ENCODE measurements at regions not wholly inside any gene's neighbourhood (a gene's known extent, or its start where the extent isn't known, plus 50 kb on each side); places are given as distances from the start of the nearest gene placed in this dataset.
"Not testable (repeated sequence)": the region's sequence is repeated elsewhere in the genome, so short reads cannot be mapped to it uniquely, and the experiment has no call there.

DNA sequence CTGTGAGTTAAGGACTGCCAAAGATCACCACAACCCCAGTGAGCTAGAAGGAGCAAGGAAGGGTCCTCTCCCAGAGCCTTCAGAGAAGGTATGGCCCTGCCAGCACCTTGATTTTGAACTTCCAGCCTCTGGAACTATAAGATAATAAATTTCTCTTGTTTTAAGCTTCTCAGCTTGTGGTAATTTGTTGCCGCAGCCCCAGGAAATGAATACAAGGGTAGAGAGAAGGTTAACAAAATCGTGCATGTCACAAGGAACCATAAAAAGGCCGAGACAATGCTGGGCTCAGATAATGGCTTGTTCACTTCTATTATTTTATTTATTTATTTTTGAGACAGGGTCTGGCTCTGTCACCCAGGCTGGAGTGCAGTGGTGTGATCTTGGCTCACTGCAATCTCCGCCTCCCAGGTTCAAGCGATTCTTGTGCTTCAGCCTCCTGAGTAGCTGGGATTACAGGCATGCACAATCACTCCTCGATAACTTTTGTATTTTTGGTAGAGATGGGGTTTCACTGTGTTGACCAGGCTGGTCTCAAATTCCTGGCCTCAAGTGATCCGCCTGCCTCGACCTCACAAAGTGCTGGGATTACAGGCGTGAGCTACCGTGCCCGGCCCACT is 71.5 kb downstream of the WSB1 start:
- DNase-seq = not testable (repeated sequence)

DNA sequence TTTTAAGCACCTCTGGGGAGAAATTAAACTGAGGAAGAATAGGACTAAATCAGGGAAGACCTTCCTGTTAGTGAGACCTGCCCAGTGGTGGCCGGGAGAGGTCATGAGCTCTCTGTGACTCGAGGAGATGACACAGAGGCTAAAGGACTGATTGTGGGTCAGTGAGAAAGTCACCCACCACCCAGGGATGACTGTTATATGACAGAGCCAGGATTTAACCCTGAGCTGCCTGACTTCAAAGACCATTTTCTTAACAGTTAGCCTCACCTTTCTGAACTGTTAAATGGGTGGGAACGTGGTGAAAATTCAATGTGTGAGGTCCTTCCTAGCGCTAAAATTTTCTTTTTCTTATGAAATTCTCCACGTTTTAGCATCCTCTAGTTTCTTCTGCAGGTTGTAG is 72.5 kb downstream of the WSB1 start:
- DNase-seq = no peak

DNA sequence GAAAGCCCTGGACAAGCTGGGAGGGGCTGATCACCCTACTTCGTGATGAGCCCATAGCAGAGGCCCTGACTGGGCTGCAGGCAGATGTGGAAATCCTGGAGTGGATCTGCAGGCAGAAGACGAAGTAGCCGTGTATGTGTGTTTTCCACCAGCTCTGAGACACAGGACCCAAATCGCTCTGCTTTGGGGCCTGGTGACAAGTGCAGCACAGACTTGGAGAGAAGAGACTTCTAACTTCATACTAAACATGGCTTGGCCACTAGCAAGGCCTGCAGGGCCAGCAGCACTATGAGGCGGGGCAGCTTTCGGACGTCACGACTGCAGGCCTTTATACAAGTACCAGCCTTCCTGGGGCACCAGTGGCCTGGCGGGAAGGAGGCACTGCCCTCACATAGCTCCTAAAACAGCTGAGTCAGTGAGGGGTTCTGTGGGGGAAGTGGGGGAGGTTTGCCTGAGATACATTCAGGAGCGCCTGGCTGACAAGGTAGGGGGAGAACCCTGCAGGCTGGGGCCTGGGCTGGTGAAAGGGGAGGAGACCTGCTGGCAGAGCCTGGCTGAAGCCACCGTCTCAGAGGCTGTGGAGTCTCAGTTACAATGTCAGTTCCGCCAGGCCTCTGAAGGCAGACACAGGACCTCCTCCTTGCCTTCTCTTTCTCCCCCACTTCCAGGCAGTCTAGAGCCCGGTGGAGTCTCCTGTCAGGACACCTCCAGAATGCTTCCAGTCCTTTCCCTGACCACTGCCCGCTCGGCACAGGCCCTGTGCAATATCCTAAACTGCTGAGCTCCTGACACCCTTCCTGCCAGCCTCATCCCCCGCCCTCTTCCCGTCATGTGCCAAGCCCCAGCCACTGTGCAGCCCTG is 73.4 kb downstream of the WSB1 start:
- DNase-seq = no peak

DNA sequence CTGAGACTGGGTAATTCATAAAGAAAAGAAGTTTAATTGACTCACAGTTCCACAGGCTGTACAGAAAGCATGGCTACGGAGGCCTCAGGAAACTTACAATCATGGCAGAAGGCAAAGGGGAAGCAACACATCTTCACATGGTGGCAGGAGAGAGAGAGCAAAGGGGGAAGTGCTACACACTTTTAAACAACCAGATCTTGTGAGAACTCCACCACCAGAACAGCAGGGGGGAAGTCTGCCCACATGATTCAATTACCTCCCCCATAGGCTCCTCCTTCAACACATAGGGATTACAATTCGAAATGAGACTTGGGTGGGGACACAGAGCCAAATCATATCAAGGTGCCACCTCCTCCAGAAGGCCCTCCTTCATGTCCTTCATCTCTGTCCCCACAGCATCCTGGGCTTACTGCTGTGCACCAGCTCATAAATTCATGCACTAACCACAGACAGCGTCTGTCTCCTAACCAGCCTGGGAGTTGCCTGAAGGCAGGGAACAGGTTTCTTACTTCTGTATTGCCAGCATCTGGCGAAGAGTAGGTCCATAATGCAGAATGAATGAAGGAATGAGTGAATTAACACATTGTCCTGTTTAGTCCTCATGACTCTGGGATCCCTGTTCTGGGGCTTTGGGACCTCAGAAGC is 74.4 kb downstream of the WSB1 start:
- DNase-seq = no peak

DNA sequence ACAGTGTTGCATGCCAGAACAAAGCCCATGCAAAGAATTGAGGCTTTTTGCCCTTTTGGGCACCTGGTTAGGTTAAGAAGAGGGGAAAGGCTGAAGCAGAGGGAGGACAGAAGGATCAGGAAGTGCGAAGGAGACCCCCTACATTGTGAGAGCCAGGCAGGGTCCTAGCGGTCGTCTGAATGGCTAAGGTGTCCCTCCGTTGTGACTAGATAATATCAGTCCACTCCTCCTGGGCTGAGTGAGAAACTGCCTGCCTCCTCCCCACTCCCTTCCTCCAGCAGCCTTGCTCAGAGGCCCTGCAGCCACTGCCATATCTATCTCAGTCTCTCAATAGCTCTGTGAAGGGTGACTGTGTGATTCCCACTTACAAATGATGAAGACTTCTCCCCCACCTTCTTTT is 75.1 kb downstream of the WSB1 start:
- no peak for DNase-seq

DNA sequence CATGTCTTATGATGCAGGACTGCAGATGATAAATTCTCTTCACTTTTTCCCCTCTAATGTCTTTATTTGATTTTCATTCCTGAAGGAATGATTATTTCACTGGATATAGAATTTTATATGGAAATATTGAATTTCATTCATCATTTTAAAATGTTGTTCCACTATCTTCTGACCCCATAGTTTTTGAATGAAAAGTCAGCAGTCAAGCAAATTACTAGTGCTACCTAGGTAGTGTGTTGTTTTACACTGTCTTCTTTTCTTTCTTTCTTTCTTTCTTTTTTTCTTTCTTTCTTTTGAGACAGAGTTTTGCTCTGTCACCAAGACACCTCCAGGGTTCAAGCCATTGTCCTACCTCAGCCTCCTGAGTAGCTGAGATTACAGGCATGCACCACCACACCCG is 76.9 kb downstream of the WSB1 start:
- DNase-seq = no peak

DNA sequence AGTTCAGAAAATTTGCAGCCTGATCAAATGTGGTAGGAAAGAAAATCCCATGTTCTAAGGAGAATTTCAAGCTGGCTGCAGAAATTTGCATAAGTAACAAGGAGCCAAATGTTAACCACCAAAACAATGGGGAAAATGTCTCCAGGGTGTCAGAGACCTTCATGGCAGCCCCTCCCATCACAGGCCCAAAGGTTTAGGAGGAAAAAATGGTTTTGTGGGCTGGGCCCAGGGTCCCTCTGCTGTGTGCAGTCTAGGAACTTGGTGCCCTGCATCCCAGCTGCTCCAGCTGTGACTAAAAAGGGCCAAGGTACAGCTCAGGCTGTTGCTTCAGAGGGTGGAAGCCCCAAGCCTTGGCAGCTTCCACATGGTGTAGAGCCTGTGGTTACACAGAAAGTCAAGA is 79.8 kb downstream of the WSB1 start:
- not testable (repeated sequence) for DNase-seq

DNA sequence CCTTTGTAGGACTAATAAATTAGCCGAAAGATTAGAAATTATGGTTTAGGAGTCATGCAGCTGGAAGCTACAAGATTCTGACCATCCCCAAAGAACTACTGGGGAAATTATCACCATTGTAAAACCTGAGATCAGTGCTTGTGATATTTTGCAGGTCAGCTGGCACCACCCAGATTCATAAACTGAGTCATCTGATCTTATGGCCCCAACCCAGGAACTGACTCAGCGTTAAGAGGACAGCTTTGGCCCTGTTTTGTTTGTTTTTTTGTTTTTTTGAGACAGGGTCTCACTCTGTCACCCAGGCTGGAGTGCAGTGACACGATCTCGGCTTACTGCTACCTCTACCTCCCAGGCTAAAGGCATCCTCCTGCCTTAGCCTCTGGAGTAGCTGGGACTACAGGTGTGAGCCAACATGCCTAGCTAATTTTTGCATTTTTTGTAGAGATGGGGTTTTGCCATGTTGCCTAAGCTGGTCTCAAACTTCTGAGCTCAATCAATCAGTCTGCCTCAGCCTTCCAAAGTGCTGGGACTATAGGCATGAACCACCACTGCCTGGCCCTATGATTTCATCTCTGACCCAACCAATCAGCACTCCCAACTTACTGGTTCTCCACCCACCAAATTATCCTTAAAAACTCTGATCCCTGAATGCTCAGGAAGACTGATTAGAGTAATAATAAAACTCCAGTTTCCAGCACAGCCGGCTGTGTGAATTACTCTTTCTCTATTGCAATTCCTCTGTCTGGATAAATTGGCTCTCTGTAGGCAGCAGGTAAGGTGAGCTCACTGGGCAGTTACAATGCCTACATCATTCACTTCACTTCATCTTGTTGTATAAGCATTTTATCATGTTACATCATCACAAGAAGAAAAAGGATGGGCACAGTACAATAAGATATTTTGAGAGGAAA is 79.4 kb upstream of the KSR1 start:
- no peak for DNase-seq

DNA sequence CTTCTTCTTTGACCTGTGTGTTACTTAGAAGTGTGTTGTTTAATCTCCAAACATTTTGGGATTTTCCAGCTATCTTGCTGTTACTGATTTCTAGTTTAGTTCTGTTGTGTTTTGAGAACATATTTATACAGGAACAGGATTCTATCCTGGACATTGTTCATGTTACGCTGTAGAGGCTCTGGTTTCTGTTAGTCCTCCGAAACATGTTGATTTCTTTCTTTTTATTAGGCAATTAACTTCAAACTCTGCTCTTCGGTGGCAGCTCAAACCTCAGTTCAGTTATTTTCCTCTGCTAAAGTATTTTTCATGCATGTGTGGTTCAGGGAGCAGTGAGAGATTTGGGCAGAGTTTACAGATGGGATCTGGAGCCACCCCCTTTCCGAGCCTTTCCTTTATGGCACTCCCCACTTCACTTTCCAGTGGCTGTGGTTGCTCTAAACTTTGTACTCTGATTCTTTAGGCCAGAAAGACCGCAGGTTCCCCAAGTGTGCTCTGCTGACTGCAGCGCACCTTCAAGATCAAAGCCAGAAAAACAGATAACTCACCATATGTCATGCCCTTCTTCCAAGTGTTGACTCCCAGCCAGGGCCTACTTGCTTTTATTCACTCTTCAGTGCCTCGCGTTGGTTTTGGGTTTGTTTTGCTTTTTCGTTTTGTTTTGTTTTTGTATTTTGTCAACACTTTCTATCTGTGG is 77.6 kb upstream of the KSR1 start:
- DNase-seq = no peak

DNA sequence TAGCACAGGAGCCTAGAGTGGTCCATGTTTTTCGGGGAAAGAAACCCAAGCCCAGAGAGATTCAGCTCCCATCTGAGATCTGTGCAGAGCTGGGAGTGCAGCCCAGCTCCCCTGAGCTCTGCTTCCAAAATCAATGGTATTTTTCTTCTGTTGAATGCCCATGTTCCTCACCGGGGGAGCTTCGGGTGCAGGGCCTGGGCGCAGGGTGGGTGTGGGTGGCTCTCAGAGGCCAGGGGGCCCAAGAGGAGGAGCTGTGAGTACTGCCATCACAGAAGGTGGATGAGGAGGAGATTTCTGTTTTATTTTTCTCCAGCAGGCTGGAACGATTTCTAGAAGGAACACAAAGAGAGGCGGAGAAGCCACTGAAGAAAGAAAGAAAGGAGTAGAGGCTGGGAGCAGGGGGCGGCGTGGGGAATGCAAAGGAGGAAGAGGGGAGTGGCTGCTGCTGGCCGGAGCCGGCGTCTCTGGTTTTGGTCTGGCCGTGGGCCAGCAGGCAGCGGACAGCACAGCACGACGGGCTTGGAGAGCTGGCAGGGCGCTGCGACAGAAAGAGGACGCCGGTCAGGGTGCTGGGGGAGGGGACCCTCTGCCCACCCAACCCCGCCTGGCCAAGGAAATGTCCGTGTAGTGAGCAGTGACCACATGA is 76.2 kb upstream of the KSR1 start:
- no peak for DNase-seq

DNA sequence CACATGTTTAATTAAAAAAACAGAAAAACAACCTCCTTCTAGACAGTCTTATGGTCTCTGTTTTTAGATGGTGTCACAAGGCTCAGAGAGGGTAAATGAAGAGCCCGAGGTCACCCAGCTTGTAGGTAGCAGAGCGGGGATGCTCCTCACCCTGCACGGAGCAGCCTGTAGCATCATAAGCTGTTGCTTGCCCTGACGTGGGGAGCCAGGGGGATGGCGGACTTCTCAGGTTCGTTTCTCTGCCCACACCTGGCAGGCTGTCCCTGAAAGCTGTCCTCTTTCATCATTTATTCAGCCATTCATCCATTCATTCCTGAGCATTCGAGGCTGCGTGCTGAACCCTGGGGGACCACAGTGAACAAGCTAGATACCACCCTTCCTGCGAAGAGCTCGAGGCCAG is 75.7 kb upstream of the KSR1 start:
- DNase-seq = no peak

DNA sequence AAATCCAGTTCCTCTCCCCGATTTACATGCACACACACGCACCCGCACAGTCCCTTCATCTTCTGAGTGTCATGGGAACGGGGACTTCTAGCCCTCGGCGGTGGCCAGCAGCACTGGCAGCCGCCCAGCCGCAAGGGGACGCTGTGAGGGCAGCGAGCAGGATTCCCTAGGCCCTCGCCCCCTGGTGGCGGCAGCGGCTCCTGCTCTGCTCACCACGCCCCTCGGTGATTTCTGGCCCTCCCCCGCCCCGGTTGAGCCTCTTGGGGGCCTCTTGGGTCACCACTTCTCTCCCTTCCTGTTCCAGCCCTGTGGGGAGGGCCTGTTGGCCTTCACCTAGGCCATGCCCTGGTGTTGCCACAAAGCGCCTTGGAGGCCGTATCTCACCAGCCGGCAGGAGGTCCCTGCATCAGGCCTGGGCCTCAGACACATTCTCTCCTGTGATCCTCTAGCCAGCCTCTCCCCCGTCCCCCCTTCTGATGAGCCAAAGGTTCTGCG is 75.2 kb upstream of the KSR1 start:
- DNase-seq = peak; percentile 84

DNA sequence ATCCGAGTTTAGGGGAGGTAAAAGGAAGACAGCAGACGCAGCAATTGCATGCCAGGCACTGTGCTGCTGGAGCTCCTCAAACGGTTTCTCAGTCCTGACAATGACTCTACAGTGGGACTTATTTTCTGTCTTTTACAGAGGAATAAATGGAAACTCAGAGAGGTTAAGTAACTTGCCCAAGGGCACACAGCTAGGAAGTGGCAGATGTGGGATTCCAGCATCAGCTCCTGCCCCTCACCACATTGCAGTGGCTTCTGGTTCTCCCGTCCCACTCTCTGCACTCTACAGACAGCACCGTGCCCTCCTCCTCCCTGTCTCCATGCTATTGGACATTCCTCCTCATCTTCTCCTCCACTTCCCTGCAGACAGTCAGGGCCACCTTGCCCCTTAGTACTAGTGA is 74.2 kb upstream of the KSR1 start:
- no peak for DNase-seq

DNA sequence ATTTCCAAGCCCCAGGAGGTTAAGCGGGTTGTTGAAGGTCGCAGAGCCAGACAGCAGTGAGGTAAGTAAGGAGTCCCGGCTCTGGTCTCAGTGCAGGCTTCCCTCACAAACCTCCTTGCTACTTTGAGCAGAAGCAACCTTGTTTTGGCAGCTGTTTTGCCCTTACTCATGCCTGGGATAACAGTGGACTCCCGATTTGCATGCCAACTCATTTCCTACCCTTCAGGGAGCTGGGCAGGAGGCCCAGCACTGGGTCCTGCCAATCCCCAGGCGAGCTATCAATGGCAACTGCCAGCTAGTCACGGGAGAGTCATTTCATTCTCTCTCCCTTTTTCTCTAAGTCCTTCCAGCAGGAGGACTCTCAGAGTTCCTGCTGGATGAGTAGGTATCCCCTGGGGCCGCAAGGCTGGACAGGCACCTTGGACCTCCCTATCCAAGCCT is 72.0 kb upstream of the KSR1 start:
- no peak for DNase-seq

DNA sequence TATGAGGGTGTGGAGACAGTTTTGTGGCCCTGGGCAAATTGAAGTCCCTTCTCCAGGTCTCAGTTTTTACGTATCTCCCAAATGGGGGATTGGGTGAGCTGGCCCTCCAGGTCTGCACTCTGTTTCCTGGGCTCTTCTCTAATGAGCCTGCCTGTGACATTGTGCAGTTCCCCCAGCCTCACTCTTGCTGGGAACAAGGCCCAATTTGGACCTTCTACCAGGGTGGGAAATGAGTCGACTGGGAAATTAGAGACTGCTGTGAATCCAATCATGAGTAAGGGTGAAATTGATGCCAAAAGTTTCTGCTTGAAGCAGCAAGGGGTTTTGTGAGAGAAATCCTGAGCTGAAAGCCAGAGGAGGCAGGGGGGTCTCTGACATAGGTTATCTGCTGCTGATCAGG is 71.5 kb upstream of the KSR1 start:
- DNase-seq = no peak

DNA sequence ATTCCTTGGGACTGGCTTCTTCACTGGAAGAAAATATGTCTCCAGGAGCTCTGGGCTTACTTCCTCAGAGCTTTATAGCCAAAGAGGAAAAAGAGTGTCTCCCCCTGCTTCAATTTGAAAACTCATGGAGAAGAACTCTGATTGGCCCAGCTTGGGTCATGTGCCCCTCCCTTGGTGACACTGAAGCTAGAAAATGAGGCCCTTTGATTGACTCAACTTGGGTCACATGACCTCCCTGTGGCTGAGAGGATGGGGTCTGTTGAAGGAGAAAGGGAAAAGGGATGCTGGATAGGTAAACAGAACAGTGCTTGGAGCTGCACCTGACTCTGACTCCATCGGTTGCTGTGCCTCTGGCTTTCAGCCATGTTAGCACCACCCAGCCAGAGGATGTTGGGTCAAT is 70.6 kb upstream of the KSR1 start:
- no peak for DNase-seq

DNA sequence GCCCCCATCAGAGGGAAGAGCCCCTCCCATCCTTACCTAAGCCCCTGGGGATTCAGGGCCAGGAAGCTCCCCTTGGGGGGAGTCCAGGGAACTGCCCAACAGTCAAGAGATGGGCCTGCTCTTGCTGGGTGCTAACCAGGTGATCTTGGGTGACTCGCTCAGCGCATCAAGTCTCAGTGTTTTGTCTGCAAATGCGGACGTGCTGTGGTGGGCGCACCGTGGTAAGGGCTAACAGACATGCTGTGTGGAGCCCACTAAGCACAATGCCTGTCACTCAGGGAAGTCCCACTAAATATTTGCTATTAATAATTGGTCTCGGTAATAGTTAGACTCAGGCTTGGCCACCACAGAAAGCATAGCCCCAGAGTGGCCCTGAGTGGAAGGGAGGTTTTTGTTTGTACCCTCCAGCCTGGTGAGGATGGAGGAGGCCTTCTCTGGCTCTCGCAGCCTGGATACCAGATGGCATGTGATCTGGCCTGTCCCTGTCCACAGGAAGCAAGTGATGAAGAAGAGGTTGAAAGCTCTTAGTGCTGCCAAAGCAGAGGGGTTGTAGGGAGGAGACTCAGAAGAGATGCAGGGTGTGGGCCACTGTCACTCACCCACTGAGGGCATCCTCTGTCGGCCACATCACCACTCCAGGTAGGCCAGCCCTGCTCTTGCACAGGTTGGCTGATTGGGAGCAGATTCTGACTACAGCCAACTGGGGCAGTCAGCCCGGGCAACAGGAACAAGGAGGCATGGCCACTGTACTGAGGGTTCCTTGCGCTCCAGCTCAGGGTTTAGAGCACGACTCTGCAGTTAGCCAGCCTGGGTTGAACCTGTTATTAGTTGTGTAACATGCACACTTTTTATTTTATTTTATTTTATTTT is 69.8 kb upstream of the KSR1 start:
- DNase-seq = no peak

DNA sequence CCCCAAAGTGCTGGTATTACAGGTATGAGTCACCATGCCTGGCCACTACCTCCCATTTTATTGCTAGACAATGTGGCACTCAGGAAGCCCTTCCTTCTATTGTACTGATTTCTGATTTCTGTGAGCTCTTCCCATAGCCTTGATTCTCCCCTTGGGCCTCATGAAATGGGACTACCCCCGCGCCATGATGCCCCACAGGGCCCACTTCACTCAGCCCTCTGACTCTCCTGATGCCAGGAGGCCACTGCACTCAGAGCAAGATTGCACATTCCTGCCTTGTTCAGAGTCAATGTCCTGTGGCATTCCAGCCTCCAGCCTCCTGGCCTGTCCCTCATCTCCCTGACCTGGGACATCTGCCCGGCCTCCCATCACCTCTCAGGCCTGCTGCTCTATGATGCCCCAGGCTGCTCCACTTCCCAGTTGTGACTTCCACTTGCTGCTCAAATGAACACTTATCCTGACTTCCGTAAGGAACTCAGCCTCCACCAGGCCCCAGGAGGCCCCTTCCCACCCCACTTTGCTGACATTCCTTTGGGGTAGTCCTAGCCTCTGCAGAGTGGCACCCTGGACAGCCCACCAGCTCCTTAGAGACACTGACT is 66.6 kb upstream of the KSR1 start:
- no peak for DNase-seq

DNA sequence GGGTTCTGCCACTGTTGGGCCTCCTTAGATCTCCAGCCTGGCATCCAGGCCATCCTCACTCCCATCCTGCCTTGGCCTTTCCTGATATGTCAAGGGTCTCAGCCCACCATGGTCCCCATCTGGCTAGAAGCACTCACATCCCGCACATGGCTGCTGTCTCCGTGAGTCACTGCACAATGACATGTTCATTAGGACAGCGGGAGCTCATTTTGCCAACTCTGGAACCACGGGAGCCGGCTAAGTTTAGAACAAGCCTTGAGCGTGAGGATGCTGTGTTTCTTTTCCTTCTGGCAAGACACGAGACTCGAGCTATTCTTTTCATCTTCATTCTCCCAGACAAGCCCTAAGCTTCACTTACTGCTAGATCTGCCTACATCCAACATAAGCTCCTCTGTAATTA is 65.7 kb upstream of the KSR1 start:
- DNase-seq = no peak

DNA sequence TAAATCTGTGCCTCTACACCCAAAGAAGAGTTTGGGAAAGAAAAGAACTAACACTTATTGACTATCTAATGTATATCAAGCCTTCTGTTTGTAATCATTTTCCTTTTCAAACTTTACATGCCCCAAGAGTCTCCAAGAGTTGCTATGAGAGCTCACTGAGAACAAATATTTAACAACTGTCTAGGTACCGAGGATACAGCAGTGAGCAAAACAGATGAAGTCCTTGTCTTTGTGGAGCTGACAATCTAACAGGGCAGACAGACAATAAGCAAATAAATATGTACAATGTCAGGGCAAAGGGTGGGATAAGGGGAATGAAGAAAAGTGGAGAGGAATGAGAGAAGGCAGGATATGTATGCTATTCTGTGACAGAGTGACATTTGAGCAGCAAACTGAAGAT is 64.8 kb upstream of the KSR1 start:
- no peak for DNase-seq
